HT1080 (cell line): ENCODE measurements at regions not wholly inside any gene's neighbourhood (a gene's known extent, or its start where the extent isn't known, plus 50 kb on each side); places are given as distances from the start of the nearest gene placed in this dataset.
A peak's percentile ranks its signal among the peaks of the same experiment; 100 is the strongest.
"Not testable (repeated sequence)": the region's sequence is repeated elsewhere in the genome, so short reads cannot be mapped to it uniquely, and the experiment has no call there.

Experiments used
- DNase-seq: peaks from one replicate; pipeline ENCODE4 v3.0.0-alpha.2; 2015; ENCODE audit warnings: low read depth

DNA sequence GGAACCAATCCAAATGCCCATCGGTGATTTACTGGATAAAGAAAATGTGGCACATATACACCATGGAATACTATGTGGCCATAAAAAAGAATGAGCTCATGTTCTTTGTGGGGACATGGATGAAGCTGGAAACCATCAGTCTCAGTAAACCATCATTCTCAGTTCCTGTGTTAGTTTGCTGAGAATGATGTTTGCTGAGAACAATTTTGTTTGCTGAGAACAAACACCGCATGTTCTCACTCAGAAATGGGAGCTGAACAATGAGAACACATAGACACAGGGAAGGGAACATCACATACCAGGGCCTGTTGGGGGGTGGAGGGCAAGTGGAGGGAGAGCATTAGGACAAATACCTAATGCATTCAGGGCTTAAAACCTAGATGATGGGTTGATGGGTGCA, 185.5 kb downstream of the ANXA1 start:
- DNase-seq, result not testable (repeated sequence)

DNA sequence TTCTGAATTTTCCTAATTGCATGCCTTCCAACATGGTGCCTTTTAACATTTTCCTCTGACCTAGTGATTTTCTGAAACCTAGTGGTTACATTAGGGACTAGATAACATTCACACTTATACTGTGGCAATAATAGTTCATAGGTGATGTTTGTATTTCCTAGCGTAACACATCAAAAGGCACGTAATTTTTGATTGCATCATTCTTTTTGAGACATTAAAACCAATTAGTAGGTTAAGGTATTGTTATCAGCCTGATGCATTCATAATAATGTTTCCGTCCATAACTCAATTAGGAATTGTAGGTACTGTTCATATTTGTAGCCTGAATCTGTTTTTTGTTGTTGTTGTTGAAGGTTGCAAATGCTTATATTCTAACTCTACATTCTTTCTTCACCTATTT, 192.4 kb downstream of the ANXA1 start:
- no peak for DNase-seq

DNA sequence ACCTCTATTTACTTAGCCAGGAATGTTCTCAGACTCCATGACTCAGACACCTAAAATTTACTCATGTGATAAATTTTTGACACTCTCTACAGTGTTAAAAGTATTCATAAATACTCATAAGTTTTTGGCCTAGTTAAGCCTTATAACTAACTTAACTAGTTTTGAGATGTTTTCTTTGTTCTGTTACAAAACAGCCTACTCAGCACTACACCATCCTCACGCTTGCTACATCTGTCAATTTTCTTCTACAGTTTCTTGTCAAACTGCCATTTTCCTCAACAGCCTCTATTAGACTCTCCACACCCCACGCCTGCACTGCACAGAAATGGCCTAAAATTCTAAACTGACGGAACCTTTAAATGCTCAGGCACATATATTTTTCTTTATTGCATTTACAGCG, 195.5 kb downstream of the ANXA1 start:
- DNase-seq, result no peak

GRCh38 chr9:73347720-73348119, 196.1 kb downstream of the ANXA1 start:
- DNase-seq, result no peak

- DNase-seq, result no peak
Observed at GRCh38 chr9:73348471-73348870, 196.8 kb downstream of the ANXA1 start.

- no peak for DNase-seq
Observed at GRCh38 chr9:73349476-73349875, 197.8 kb downstream of the ANXA1 start.

GRCh38 chr9:73357607-73358006, 205.9 kb downstream of the ANXA1 start:
- no peak for DNase-seq

DNA sequence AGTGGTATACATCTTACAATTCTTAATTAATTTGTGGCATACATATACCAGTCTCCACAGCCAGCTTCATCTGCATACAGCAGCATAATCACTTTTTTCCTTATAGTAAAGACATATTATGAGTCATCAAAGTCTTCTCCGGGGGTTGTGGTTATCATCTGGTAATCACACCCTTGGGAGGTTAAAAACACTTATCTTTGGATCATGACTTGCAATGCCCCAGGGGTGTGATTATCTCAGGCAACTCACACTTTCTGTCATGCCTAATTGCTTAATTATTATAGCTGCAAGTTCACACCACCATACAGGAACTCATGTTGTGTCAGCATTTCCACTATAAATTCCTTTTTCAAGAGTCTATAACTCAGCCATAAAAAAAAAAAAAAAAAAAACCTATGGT, 218.4 kb downstream of the ANXA1 start:
- peak; percentile 34 for DNase-seq

- DNase-seq, result no peak
Observed at GRCh38 chr9:73371801-73372200, 220.1 kb downstream of the ANXA1 start.

- no peak for DNase-seq
Observed at GRCh38 chr9:73380411-73380810, 228.7 kb downstream of the ANXA1 start.

DNA sequence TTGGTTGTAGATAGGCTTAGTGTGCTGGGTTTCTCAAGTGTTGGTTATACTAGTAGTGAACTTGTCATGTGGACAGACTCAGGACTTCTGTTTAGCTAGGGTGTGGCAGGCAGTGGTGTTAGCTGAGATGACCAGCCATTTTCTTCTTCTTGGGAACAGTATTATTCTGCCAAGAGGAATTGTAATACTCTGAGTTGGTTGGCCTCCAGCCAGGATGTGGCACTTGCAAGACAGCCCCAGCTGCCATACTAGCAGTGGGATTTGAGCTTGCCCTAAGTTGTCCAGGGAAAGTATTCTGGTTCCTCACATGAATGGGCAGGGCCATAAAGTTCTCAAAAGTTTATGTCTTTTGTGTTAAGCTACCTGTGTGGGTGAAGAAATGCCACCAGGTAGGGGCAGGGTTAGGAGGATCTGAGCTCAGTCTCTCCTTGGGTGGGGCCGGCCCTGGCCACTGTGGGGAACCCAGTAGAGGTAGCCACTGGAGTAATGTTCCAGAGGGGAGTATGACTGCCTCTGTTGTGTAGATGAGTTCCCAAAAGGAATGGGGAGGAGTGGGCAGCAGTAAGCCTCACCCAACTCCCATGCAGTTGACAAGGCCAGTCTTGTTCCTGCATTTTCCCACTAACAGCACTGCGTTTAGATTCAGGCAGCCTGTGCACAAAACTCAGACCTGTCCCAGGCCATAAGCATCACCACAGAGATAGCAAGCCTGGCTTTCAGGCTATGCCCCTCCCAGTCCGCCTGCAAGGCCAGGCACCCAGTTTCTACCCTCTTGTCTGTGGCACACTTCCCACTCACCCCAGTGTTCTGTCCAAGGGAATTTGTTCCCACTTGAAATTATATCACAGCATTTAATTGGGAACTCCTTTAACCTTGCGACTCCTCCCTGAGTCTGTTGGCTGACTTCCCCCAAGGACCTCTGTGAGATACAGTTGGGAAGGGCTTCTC, 250.7 kb downstream of the ANXA1 start:
- DNase-seq, result peak; percentile 36

DNA sequence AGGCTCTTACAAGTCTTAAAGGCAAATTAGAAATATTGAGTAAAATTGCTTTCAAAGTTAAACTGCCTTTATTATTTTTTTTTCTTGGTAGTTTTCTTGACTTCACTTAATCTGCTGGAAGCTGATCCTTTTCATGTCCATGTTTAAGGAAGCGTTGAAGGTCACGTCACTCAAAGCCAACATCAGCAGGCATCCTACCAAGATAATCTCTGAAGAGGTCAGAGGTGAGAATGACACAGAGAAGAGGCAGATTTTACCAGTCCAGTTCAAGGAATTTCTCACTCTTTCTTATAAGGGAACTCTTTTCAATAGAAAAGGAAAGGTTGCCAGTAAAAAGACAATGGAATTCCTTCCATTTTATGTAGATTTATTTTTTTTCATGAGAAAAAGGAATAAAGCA, 259.8 kb downstream of the ANXA1 start:
- DNase-seq, result no peak

DNA sequence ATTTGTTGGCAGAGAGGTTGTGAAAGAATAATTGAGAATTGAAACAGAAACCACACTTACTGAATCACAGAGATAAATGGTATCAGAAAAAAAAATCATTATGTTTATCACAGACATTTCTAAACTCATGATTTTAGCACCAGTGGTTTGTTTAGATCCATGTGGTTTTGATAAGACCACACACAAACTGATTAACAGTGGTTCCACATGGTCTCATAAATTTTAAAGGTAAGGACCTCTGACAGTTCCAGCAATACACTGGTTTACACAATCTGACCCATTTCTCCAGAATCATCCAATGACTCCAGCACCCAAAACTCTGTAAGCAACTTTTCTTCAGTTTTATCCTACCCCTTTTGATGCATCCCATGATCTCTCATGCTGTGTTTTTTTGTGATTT, 261.2 kb downstream of the ANXA1 start:
- no peak for DNase-seq

DNA sequence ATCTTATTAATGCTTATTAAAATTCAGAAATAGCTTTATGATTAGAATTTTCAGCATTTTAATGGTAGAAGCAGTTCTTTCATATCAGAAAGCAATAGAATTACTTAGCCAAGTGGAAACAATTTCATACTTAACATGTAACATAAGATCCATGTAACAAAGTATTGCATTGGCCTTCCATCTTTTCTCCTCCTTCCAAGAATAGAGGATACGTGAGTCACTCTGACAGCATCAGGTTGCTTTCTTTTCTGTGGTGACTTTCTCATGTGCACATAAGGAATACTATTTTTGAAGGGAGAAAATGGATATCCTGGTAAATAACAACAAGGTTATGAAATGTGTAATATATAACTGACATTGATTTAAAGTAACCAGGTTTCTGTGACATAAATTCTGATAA, 272.2 kb downstream of the ANXA1 start:
- peak; percentile 42 for DNase-seq

- no peak for DNase-seq
Observed at GRCh38 chr9:73426269-73426668, 274.6 kb downstream of the ANXA1 start.

DNA sequence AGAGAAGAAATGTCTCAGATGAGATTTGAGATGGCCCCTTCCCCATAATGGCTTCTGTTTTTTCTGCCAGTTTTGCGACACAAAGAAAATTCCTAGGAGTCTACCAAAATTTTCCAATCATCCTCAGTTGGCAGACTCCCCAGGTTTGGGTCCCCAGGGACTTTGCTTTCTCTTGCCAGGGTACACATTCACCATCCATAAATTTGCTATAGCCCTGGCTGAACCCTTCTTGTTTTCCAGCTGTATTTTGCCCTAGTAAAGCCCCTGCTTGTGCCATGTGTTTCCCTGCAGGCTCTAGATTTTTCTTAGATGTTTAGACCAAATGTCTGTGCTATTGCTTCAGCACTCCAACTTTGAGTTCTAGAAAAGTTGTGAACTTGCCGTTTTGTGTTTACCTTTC, 283.2 kb downstream of the ANXA1 start:
- no peak for DNase-seq

GRCh38 chr9:73437758-73438157, 286.1 kb downstream of the ANXA1 start:
- peak; percentile 62 for DNase-seq

GRCh38 chr9:73439839-73440238, 288.2 kb downstream of the ANXA1 start:
- not testable (repeated sequence) for DNase-seq

DNA sequence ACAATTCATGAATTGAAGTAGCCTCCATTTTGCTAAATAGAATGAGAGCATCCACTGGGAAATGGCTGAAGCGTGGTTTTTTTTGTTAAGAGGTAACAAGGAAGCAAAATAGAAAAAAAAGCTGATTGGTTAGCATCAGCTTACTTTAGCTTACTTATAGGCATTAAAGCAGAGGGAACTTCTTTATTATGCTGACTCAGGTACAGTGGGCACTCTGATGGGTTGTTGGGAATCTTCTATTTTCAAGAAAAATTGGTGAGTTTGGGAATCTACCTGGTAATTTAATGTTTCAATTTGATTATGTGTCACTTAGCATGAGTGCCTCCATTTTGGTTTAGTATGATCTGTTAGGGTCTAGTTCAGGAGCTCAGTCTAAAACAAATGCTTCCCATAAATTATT, 289.6 kb downstream of the ANXA1 start:
- no peak for DNase-seq

DNA sequence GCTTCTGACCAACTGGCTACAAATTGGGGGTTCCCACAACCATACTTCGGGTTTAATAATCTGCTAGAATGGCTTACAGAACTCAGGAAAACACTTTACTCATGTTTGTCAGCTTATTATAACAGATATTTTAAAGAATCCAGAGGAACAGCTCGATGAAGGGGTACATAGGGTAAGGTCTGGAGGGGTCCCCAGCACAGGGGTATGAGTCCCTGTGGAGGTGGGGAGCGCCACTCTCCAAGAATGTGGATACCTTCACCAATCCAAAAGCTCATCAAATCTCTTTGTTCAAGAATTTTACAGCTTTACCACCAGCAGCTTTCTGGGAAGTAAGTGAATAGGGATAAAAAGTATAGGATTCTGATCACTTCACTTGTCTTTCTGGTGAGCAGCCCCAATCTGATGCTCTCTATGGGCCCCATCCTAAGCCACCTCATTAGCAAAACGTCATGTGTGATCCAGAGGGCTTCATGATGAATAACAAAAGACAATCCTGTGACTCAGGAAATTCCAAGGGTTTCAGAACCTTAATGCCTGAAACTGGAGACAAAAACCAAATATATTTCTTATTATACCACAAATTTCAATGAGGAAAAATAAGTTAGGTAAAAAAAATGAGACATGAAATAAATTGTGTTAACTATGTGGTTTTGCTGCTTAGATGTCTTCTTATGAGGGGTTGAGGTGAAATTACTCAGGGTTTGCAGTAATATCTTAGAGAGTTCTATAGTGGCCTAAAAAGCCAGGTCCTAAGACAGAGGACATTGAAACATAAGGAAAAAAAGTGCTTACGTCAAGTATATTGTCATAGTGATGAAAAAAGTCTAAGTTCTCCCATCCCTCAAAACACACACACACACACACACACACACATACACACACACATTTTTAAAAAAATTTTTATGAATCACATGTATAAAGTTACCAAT, 290.5 kb downstream of the ANXA1 start:
- peak; percentile 56 for DNase-seq

DNA sequence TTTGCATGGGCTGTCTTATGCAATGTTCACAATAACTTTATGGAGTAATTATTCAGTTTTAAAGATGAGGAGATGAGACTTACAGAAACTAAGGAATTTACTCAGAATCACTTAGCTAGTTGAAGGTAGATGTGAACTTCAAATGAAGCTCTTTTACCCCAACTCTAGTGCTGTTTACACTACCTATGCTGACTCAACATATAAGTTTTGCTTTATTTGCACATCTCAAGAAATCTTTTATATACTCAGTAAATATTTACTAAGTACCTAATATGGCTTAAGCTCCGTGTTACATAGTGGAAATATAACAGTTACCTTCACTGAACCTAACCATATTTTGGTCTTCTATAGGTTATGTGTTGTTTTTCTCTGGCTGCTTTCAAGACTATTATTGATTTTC, 293.2 kb downstream of the ANXA1 start:
- DNase-seq, result no peak

DNA sequence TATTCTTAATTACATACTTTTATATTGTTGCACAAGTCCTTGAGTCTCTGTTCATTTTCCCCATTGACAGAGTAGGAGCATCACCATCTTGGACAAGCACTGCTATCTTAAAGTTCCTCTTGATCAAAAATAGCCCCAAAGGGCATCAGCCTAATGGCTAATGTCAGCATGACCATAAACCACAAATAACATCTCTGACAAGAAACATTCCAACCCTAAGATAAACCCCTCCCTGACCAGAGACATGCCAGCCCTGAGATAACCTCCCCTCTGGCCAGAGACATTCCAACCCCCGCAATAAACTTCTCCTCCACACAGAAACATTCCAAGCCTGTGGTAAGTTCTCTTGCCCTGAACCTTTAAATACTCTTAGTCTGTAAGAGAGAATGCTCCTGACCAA, 293.7 kb downstream of the ANXA1 start:
- not testable (repeated sequence) for DNase-seq
